Fibroblast of lung (primary cell): ENCODE measurements at regions not wholly inside any gene's neighbourhood (a gene's known extent, or its start where the extent isn't known, plus 50 kb on each side); places are given as distances from the start of the nearest gene placed in this dataset.
"Not testable (repeated sequence)": the region's sequence is repeated elsewhere in the genome, so short reads cannot be mapped to it uniquely, and the experiment has no call there.

Source experiments
- DNase-seq, 2 donors: peaks; one replicate each; pipeline versions ENCODE4 v3.0.0 to v3.0.0-alpha.2; 2010; ENCODE audit warnings: low read depth in 2 of 2
- H2AFZ ChIP-seq: 2 replicates; pipeline ENCODE4 v1.5.1; 2012; ENCODE audit warnings: low read length, control low read depth, inconsistent platforms
- H3K27ac ChIP-seq: 2 replicates; pipeline ENCODE4 v1.5.1; 2011; ENCODE audit warnings: low read length, control low read depth; ENCODE audit not compliant: insufficient read depth
- H3K27me3 ChIP-seq: 2 replicates; pipeline ENCODE4 v1.5.1; 2011; ENCODE audit warnings: mild to moderate bottlenecking, low read length; ENCODE audit not compliant: control insufficient read depth, insufficient read depth
- H3K36me3 ChIP-seq: 2 replicates; pipeline ENCODE4 v1.5.1; 2011; ENCODE audit warnings: low read length; ENCODE audit not compliant: control insufficient read depth, insufficient read depth
- H3K4me1 ChIP-seq: 2 replicates; pipeline ENCODE4 v1.5.1; 2011; ENCODE audit warnings: low read length; ENCODE audit not compliant: control insufficient read depth, insufficient read depth; ENCODE audit errors: extremely low read depth
- H3K4me2 ChIP-seq: 2 replicates; pipeline ENCODE4 v1.5.1; 2011; ENCODE audit warnings: low read length, control low read depth; ENCODE audit not compliant: insufficient read depth; ENCODE audit errors: extremely low read depth
- H3K4me3 ChIP-seq, 4 experiments: fragments of 200-600 bp in 1 of 4; sonication (generic) in 1 of 4; replicated peaks in 1 of 4; 2 replicates each; pipeline ENCODE4 v1.5.1; 2011 to 2016; ENCODE audit warnings: low read length in 4 of 4, low read depth in 3 of 4, mild to moderate bottlenecking in 3 of 4, control low read depth in 2 of 4, inconsistent platforms in 1 of 4, mixed read lengths in 1 of 4; ENCODE audit not compliant: insufficient read depth in 1 of 4; ENCODE audit errors: control extremely low read depth in 1 of 4
- H3K79me2 ChIP-seq: 2 replicates; pipeline ENCODE4 v1.5.1; 2012; ENCODE audit warnings: mild to moderate bottlenecking, low read length, inconsistent platforms; ENCODE audit not compliant: control insufficient read depth, insufficient read depth
- H3K9ac ChIP-seq: 2 replicates; pipeline ENCODE4 v1.5.1; 2011; ENCODE audit warnings: mild to moderate bottlenecking, low read length, control low read depth; ENCODE audit not compliant: insufficient read depth
- H3K9me3 ChIP-seq: 2 replicates; pipeline ENCODE4 v1.5.1; 2012; ENCODE audit warnings: low read depth, low read length; ENCODE audit not compliant: control insufficient read depth, insufficient read depth
- H4K20me1 ChIP-seq: 2 replicates; pipeline ENCODE4 v1.5.1; 2011; ENCODE audit warnings: low read length; ENCODE audit not compliant: control insufficient read depth, insufficient read depth; ENCODE audit errors: extremely low read depth
- EZH2 ChIP-seq: IDR thresholded peaks from 2 replicates; pipeline ENCODE4 v1.5.1; 2012; ENCODE audit warnings: low read length, control low read depth, mild to moderate bottlenecking; ENCODE audit errors: missing control alignments
- TF ChIP-seq, protein P1 (sequence below), 2 donors: IDR thresholded peaks in 1 of 2; conservative IDR thresholded peaks in 1 of 2; 1 replicate in 1 of 2; 2 replicates in 1 of 2; pipeline ENCODE4 v1.5.1; 2011 to 2012; ENCODE audit warnings: low read length in 2 of 2, control low read depth in 1 of 2, inconsistent platforms in 1 of 2, low read depth in 1 of 2, mild to moderate bottlenecking in 1 of 2

DNA sequence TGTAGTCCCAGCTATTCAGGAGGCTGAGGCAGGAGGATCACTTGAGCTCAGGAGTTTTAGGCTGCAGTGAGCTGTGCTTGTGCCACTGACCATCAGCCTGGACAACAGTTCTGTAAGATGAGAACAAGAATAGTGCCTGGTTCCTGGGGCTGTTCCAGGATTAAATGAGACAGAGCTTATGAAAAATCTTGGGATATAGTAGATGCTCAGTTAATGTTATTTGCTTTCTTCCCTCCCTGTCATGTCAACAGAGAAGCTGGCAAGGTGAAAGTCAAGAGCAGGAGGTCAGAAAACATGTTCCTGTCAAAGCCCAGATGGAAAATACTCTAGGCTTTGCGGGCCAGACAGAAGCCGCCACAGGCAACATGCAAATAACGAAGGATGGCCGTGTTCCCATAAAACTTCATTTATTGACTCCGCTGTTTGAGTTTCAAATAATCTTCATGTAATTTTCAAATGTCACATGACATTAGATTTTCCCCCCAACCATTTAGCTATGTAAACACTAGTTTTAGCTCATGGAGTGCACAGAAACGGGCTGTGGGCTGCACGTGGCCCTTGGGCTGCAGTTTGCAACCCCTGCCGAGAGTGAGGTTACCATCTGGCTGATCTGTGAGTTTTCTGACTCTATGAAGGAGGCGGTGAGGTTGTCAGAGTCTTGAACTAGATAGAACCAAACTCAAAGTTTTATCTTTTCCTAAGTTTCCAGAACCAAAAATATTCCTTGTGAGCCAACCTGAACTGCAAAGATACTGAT lies 63.4 kb upstream of the PMEPA1 start:
- Histone ChIP-seq H2AFZ (no peak overlapping the region), H3K9me3 (no peaks in the 10 kb centered on the region), H3K4me1 (no peaks in the 10 kb centered on the region), H3K4me2 (no peak overlapping the region), H3K27ac (no peak overlapping the region), H3K36me3 (no peaks in the 10 kb centered on the region), H3K9ac (no peak overlapping the region), H3K79me2 (no peaks in the 10 kb centered on the region), H3K27me3 (no peaks in the 10 kb centered on the region), H4K20me1 (no peaks in the 10 kb centered on the region), H3K4me3 (no peak overlapping the region)
- DNase-seq, result no peak
- no peak for TF ChIP-seq EZH2
- TF ChIP-seq, protein P1, sequence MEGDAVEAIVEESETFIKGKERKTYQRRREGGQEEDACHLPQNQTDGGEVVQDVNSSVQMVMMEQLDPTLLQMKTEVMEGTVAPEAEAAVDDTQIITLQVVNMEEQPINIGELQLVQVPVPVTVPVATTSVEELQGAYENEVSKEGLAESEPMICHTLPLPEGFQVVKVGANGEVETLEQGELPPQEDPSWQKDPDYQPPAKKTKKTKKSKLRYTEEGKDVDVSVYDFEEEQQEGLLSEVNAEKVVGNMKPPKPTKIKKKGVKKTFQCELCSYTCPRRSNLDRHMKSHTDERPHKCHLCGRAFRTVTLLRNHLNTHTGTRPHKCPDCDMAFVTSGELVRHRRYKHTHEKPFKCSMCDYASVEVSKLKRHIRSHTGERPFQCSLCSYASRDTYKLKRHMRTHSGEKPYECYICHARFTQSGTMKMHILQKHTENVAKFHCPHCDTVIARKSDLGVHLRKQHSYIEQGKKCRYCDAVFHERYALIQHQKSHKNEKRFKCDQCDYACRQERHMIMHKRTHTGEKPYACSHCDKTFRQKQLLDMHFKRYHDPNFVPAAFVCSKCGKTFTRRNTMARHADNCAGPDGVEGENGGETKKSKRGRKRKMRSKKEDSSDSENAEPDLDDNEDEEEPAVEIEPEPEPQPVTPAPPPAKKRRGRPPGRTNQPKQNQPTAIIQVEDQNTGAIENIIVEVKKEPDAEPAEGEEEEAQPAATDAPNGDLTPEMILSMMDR (conservative IDR thresholded peaks at IDR 0.05 in 1 of 2, IDR thresholded peaks at IDR 0.05 in 1 of 2; ENCODE audit: low read depth in 1 of 2, low read length in 2 of 2), result no peak

DNA sequence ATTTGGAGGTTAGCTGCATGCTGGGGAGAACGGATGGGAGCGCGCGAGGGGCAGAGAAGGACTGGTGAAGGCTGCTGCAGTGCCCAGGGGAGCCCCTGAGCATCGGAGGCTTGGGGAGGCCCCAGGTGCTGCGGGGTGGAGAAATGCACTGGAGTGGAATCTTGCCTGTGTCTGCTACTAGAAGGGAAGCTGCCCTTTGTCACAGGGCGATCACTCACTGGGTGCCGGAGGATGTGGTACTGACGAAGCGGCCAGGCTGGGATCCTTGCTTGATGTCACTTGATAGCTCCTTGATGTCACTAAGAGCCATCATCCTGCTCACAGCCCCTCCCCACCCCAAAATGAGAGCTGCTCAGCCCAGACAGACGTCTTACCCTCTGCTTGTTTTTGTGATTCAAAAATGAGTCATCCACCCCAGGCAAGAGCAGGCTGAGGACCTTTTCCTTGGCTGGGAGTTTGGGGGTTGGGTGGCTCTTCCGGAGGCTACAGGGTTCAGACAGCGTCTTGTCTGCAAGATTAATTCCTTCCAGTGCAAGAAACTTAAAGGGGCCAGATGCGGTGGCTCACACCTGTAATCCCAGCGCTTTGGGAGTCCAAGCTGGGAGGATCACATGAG lies 62.6 kb upstream of the PMEPA1 start:
- Histone ChIP-seq H2AFZ (no peak overlapping the region), H4K20me1 (no peaks in the 10 kb centered on the region), H3K79me2 (no peaks in the 10 kb centered on the region), H3K36me3 (no peaks in the 10 kb centered on the region), H3K27ac (no peak overlapping the region), H3K4me1 (no peaks in the 10 kb centered on the region), H3K4me3 (no peak overlapping the region), H3K9me3 (no peaks in the 10 kb centered on the region), H3K4me2 (no peak overlapping the region), H3K9ac (no peak overlapping the region), H3K27me3 (no peaks in the 10 kb centered on the region)
- peak; percentile 34 to 82 for DNase-seq
- TF ChIP-seq, protein P1 (conservative IDR thresholded peaks at IDR 0.05 in 1 of 2, IDR thresholded peaks at IDR 0.05 in 1 of 2; ENCODE audit: low read depth in 1 of 2, low read length in 2 of 2), result no peak
- no peak for TF ChIP-seq EZH2

DNA sequence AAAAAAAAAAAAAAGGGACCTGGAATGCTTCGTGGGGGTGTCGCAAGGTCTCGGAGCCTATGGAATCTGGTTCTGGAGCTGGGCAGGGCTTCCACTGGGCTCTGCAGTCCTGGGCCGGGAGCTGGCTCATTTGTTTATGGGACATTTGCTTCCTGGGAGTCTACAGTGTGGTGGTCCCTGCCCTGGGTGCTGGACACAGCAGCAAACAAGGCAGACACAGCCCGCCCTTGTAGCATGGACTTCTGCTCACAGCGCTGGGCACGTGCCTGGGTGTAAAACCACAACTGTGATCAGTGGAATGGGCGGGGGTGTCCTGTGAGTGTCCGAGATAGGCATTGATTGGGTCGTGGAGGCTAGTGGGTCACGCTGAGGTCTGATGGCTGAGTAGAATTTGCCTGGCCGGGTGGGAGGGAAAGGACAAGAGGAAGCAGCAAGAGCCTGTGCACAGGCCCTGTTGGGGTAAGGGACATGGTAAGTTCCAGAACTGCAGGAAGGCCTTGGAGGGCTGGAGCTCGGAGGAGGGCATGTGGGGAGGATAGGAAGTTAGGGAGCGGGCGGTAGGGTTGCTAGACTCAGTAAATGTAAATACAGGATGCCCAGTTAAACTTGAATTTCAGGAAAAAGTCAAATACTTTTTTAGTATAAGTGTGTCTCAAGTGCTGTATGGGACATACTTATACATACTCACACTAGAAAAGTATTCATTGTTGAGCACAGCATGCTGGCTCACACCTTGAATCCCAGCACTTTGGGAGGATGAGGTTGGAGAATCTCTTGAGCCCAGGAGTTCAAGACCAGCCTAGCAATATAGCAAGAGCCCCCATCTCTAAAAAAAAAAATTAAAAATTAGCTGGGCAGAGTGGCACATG lies 61.3 kb upstream of the PMEPA1 start:
- Histone ChIP-seq H3K27ac (no peak overlapping the region), H3K4me1 (no peaks in the 10 kb centered on the region), H3K4me2 (no peak overlapping the region), H3K4me3 (no peak overlapping the region), H2AFZ (no peak overlapping the region), H3K27me3 (no peaks in the 10 kb centered on the region), H4K20me1 (no peaks in the 10 kb centered on the region), H3K9ac (no peak overlapping the region), H3K79me2 (no peaks in the 10 kb centered on the region), H3K9me3 (no peaks in the 10 kb centered on the region), H3K36me3 (no peaks in the 10 kb centered on the region)
- DNase-seq, result no peak
- TF ChIP-seq, protein P1 (conservative IDR thresholded peaks at IDR 0.05 in 1 of 2, IDR thresholded peaks at IDR 0.05 in 1 of 2; ENCODE audit: low read depth in 1 of 2, low read length in 2 of 2), result no peak
- TF ChIP-seq EZH2, result no peak

DNA sequence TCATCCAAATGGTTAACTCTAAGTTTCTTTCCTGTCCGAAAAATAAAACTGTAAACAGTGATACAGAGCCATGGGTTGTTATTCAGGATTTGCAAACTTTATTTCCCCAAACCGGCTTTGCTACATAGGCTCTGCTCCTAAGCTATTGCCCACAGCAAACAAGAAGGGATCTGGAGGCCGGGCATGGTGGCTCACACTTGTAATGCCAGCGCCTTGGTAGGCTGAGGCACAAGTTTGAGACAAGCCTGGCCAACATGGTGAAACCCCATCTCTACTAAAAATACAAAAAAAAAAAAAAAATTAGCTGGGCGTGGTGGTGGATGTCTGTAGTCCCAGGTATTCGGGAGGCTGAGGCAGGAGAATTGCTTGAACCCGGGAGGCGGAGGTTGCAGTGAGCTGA lies 60.6 kb upstream of the PMEPA1 start:
- not testable (repeated sequence) for H3K9me3 ChIP-seq, H3K79me2 ChIP-seq, H3K4me1 ChIP-seq, H3K9ac ChIP-seq, H4K20me1 ChIP-seq, H3K4me3 ChIP-seq, H3K27me3 ChIP-seq, H3K4me2 ChIP-seq, H3K27ac ChIP-seq, H3K36me3 ChIP-seq, DNase-seq, H2AFZ ChIP-seq
